NB4 (cell line): ENCODE measurements at regions not wholly inside any gene's neighbourhood (a gene's known extent, or its start where the extent isn't known, plus 50 kb on each side); places are given as distances from the start of the nearest gene placed in this dataset.

Experiments used
- MYC ChIP-seq: IDR thresholded peaks from 2 replicates; pipeline ENCODE4 v1.6.1; 2011; ENCODE audit warnings: low read depth, low read length
- POLR2A ChIP-seq: IDR thresholded peaks from 2 replicates; pipeline ENCODE4 v1.6.1; 2011; ENCODE audit warnings: mild to moderate bottlenecking; ENCODE audit not compliant: insufficient read length; ENCODE audit errors: extremely low read depth
- TF ChIP-seq, protein P1 (sequence below): IDR thresholded peaks from one replicate; pipeline ENCODE4 v1.5.1; 2012; ENCODE audit warnings: low read depth, low read length
- TF ChIP-seq, protein P2 (sequence below): IDR thresholded peaks from 2 replicates; pipeline ENCODE4 v1.6.1; 2011; ENCODE audit warnings: low read depth, low read length

DNA sequence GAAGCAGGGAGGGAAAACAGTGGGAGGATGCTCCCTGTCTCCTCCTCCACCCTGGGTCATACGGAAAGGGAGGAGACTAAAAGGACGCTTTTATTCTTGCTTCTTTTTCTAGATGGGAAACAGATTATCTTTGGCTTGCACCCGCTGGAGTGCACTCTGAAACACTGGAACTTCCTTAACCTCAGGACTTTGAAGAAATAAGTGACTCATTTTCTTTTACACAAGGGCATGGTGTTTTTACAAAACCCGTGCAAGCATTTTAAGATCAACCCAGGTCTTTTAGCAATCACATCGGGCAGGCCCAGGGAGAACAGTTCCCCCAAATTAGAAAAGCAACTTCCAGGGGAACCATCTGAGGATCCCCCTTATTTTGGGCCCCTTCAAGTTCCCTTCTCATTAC lies 80.9 kb upstream of the TSPAN11 start:
- TF ChIP-seq, protein P1, sequence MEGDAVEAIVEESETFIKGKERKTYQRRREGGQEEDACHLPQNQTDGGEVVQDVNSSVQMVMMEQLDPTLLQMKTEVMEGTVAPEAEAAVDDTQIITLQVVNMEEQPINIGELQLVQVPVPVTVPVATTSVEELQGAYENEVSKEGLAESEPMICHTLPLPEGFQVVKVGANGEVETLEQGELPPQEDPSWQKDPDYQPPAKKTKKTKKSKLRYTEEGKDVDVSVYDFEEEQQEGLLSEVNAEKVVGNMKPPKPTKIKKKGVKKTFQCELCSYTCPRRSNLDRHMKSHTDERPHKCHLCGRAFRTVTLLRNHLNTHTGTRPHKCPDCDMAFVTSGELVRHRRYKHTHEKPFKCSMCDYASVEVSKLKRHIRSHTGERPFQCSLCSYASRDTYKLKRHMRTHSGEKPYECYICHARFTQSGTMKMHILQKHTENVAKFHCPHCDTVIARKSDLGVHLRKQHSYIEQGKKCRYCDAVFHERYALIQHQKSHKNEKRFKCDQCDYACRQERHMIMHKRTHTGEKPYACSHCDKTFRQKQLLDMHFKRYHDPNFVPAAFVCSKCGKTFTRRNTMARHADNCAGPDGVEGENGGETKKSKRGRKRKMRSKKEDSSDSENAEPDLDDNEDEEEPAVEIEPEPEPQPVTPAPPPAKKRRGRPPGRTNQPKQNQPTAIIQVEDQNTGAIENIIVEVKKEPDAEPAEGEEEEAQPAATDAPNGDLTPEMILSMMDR: no peak
- TF ChIP-seq POLR2A (no peak), MYC (no peak)
- TF ChIP-seq, protein P2, sequence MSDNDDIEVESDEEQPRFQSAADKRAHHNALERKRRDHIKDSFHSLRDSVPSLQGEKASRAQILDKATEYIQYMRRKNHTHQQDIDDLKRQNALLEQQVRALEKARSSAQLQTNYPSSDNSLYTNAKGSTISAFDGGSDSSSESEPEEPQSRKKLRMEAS: no peak
